HEK293 (cell line): ENCODE measurements at regions not wholly inside any gene's neighbourhood (a gene's known extent, or its start where the extent isn't known, plus 50 kb on each side); places are given as distances from the start of the nearest gene placed in this dataset.

ENCODE experiments used
- ATF2 ChIP-seq: fragments of 450-650 bp; formaldehyde crosslinking; IDR thresholded peaks from 2 replicates; pipeline ENCODE4 v1.5.1; 2016; ENCODE audit warnings: missing biosample characterization, missing genetic modification characterization, low read depth
- ELK4 ChIP-seq: IDR thresholded peaks from 2 replicates; pipeline ENCODE4 v1.6.1; 2011; ENCODE audit warnings: mild to moderate bottlenecking, low read depth, low read length, borderline replicate concordance
- SCRT2 ChIP-seq: fragments of 450-650 bp; formaldehyde crosslinking; IDR thresholded peaks from 2 replicates; pipeline ENCODE4 v1.5.1; 2016; ENCODE audit warnings: missing biosample characterization, missing genetic modification characterization
- SETDB1 ChIP-seq: IDR thresholded peaks from one replicate; pipeline ENCODE4 v1.6.1; 2017; ENCODE audit warnings: mild to moderate bottlenecking, low read length, moderate library complexity, mixed read lengths; ENCODE audit not compliant: insufficient read length
- ZNF121 ChIP-seq: fragments of 450-650 bp; formaldehyde crosslinking; IDR thresholded peaks from 2 replicates; pipeline ENCODE4 v1.5.1; 2016; ENCODE audit warnings: missing biosample characterization, missing genetic modification characterization
- ZNF341 ChIP-seq: fragments of 450-650 bp; formaldehyde crosslinking; IDR thresholded peaks from 2 replicates; pipeline ENCODE4; 2016; ENCODE audit warnings: low read depth, missing biosample characterization, missing genetic modification characterization
- ZNF416 ChIP-seq: fragments of 450-650 bp; formaldehyde crosslinking; IDR thresholded peaks from 2 replicates; pipeline ENCODE4 v1.5.1; 2016; ENCODE audit warnings: missing biosample characterization, missing genetic modification characterization
- ZNF530 ChIP-seq: fragments of 450-650 bp; formaldehyde crosslinking; IDR thresholded peaks from 2 replicates; pipeline ENCODE4 v1.5.1; 2016; ENCODE audit warnings: low read depth, missing biosample characterization, missing genetic modification characterization
- ZNF629 ChIP-seq: fragments of 450-650 bp; formaldehyde crosslinking; IDR thresholded peaks from 2 replicates; pipeline ENCODE4 v1.5.1; 2017; ENCODE audit warnings: missing biosample characterization, missing genetic modification characterization
- ZNF777 ChIP-seq: fragments of 450-650 bp; formaldehyde crosslinking; IDR thresholded peaks from 2 replicates; pipeline ENCODE4 v1.5.1; 2017; ENCODE audit warnings: missing biosample characterization, missing genetic modification characterization, borderline replicate concordance
- TF ChIP-seq, protein P1 (sequence below): fragments of 450-650 bp; formaldehyde crosslinking; IDR thresholded peaks from 2 replicates; pipeline ENCODE4 v1.5.1; 2016; ENCODE audit warnings: missing biosample characterization, missing genetic modification characterization
- TF ChIP-seq, protein P2 (sequence below): fragments of 450-650 bp; formaldehyde crosslinking; IDR thresholded peaks from 2 replicates; pipeline ENCODE4 v1.5.1; 2016; ENCODE audit warnings: missing biosample characterization, missing genetic modification characterization
- TF ChIP-seq, protein P3 (sequence below): fragments of 450-650 bp; formaldehyde crosslinking; IDR thresholded peaks from 2 replicates; pipeline ENCODE4 v1.5.1; 2016; ENCODE audit warnings: missing biosample characterization, missing genetic modification characterization, borderline replicate concordance

GRCh38 chr2:64328756-64329155 lies 125.2 kb upstream of the LGALSL start:
- TF ChIP-seq, protein P1, sequence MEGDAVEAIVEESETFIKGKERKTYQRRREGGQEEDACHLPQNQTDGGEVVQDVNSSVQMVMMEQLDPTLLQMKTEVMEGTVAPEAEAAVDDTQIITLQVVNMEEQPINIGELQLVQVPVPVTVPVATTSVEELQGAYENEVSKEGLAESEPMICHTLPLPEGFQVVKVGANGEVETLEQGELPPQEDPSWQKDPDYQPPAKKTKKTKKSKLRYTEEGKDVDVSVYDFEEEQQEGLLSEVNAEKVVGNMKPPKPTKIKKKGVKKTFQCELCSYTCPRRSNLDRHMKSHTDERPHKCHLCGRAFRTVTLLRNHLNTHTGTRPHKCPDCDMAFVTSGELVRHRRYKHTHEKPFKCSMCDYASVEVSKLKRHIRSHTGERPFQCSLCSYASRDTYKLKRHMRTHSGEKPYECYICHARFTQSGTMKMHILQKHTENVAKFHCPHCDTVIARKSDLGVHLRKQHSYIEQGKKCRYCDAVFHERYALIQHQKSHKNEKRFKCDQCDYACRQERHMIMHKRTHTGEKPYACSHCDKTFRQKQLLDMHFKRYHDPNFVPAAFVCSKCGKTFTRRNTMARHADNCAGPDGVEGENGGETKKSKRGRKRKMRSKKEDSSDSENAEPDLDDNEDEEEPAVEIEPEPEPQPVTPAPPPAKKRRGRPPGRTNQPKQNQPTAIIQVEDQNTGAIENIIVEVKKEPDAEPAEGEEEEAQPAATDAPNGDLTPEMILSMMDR (tag by site-specific recombination) = no peak
- TF ChIP-seq ZNF530 (no peak), ZNF777 (no peak), ATF2 (tag by site-specific recombination) (no peak), SCRT2 (tag by site-specific recombination) (no peak), SETDB1 (no peak), ZNF416 (no peak), ZNF121 (no peak), ZNF341 (tag by site-specific recombination) (no peak), ZNF629 (tag by site-specific recombination) (no peak), ELK4 (no peak)
- TF ChIP-seq, protein P2, sequence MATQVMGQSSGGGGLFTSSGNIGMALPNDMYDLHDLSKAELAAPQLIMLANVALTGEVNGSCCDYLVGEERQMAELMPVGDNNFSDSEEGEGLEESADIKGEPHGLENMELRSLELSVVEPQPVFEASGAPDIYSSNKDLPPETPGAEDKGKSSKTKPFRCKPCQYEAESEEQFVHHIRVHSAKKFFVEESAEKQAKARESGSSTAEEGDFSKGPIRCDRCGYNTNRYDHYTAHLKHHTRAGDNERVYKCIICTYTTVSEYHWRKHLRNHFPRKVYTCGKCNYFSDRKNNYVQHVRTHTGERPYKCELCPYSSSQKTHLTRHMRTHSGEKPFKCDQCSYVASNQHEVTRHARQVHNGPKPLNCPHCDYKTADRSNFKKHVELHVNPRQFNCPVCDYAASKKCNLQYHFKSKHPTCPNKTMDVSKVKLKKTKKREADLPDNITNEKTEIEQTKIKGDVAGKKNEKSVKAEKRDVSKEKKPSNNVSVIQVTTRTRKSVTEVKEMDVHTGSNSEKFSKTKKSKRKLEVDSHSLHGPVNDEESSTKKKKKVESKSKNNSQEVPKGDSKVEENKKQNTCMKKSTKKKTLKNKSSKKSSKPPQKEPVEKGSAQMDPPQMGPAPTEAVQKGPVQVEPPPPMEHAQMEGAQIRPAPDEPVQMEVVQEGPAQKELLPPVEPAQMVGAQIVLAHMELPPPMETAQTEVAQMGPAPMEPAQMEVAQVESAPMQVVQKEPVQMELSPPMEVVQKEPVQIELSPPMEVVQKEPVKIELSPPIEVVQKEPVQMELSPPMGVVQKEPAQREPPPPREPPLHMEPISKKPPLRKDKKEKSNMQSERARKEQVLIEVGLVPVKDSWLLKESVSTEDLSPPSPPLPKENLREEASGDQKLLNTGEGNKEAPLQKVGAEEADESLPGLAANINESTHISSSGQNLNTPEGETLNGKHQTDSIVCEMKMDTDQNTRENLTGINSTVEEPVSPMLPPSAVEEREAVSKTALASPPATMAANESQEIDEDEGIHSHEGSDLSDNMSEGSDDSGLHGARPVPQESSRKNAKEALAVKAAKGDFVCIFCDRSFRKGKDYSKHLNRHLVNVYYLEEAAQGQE (tag by site-specific recombination) = no peak
- TF ChIP-seq, protein P3, sequence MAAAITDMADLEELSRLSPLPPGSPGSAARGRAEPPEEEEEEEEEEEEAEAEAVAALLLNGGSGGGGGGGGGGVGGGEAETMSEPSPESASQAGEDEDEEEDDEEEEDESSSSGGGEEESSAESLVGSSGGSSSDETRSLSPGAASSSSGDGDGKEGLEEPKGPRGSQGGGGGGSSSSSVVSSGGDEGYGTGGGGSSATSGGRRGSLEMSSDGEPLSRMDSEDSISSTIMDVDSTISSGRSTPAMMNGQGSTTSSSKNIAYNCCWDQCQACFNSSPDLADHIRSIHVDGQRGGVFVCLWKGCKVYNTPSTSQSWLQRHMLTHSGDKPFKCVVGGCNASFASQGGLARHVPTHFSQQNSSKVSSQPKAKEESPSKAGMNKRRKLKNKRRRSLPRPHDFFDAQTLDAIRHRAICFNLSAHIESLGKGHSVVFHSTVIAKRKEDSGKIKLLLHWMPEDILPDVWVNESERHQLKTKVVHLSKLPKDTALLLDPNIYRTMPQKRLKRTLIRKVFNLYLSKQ = no peak
